Prostate gland (tissue), 2 donors: ENCODE measurements at regions not wholly inside any gene's neighbourhood (a gene's known extent, or its start where the extent isn't known, plus 50 kb on each side); places are given as distances from the start of the nearest gene placed in this dataset.

Source experiments
- POLR2A ChIP-seq: fragments of 450-650 bp; IDR thresholded peaks from one replicate; pipeline ENCODE4 v1.6.1; 2016; ENCODE audit warnings: antibody characterized with exemption, mild to moderate bottlenecking
- POLR2AphosphoS5 ChIP-seq: sonication (generic); formaldehyde crosslinking; IDR thresholded peaks from one replicate; pipeline ENCODE4 v1.6.1; 2017; ENCODE audit warnings: antibody characterized with exemption
- TF ChIP-seq, protein P1 (sequence below), 4 experiments: fragments of 200-600 bp in 2 of 4; fragments of 450-650 bp in 2 of 4; sonication (generic) in 2 of 4; IDR thresholded peaks; 1 replicate in 3 of 4; 2 replicates in 1 of 4; pipeline ENCODE4 v1.5.1; 2016 to 2019; ENCODE audit warnings: antibody characterized with exemption in 4 of 4, mild to moderate bottlenecking in 2 of 4, moderate library complexity in 2 of 4

DNA sequence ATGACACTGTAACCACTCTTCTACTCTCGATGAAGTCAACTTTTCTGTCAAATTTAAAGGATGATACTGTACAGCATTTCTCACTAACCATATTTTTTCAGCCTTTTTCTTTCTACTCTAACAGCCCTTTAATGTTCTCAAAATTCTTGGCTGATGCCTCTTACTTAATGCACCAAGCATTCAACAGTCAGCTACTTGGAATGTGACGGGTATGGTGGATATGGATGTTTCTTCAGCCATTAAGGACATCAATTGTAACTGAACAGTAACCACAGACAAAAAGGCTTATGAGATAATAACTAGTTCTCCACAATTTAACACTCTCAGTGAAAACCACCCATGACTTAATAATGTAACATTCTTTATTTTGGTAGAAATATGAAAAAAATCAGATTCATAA, 467.2 kb upstream of the ZNF337 start:
- TF ChIP-seq, protein P1, sequence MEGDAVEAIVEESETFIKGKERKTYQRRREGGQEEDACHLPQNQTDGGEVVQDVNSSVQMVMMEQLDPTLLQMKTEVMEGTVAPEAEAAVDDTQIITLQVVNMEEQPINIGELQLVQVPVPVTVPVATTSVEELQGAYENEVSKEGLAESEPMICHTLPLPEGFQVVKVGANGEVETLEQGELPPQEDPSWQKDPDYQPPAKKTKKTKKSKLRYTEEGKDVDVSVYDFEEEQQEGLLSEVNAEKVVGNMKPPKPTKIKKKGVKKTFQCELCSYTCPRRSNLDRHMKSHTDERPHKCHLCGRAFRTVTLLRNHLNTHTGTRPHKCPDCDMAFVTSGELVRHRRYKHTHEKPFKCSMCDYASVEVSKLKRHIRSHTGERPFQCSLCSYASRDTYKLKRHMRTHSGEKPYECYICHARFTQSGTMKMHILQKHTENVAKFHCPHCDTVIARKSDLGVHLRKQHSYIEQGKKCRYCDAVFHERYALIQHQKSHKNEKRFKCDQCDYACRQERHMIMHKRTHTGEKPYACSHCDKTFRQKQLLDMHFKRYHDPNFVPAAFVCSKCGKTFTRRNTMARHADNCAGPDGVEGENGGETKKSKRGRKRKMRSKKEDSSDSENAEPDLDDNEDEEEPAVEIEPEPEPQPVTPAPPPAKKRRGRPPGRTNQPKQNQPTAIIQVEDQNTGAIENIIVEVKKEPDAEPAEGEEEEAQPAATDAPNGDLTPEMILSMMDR (IDR thresholded peaks at IDR 0.05) = no peak
- TF ChIP-seq POLR2A = no peak
- TF ChIP-seq POLR2AphosphoS5 = no peak
